ENCODE measurements at regions not wholly inside any gene's neighbourhood (a gene's known extent, or its start where the extent isn't known, plus 50 kb on each side); places are given as distances from the start of the nearest gene placed in this dataset.

DNA sequence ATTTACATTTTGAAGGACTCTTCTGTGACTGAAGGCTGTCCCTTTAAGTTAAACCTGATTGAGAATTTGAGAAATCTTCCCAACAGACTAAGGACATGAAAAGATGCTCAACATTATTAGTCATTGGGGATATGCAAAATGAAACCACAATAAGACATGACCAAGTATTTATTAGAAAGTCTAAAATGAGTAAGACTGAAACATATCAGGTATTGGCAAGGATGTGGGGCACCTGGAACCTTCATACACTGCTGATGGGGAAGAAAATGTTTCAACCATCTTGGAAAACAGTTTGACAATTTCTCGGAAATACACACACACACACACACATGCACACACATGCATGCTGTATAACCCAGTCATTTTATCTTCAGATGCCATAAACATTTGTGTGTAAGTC is 132.1 kb upstream of the CDK6 start:
- TF ChIP-seq YY1 (IDR thresholded peaks at IDR 0.05; ENCODE audit: insufficient read depth, insufficient read length), result no peak
- no peak for TF ChIP-seq ZNF274 (IDR thresholded peaks at IDR 0.05; ENCODE audit: low read depth, low read length)
